ENCODE measurements at regions not wholly inside any gene's neighbourhood (a gene's known extent, or its start where the extent isn't known, plus 50 kb on each side); places are given as distances from the start of the nearest gene placed in this dataset.

- no peak for DNase-seq
- H3K36me3 ChIP-seq (ENCODE audit: insufficient read depth, low read length) = no peaks in the 10 kb centered on the region
- no peak overlapping the region for H3K27ac ChIP-seq (ENCODE audit: low read length)
- H3K79me2 ChIP-seq (ENCODE audit: insufficient read depth, low read length) = no peaks in the 10 kb centered on the region
- H2AFZ ChIP-seq (ENCODE audit: low read depth, low read length) = no peak overlapping the region
- 0 out of 2 replicates have a peak, but pooled peaks cover 8% of the 10 kb centered on the region for H3K4me1 ChIP-seq (ENCODE audit: insufficient read depth, low read length)
- no peak overlapping the region for H3K4me3 ChIP-seq (ENCODE audit: low read depth in 1 of 2, low read length in 2 of 2)
- no peak for ATAC-seq (ENCODE audit: insufficient read depth, low read depth)
- H3K4me2 ChIP-seq (ENCODE audit: insufficient read depth, low read length) = no peak overlapping the region
- TF ChIP-seq CTCF (IDR thresholded peaks at IDR 0.05; ENCODE audit: borderline replicate concordance, extremely low read depth, low read length, poor library complexity, severe bottlenecking) (no peak), EZH2 (IDR thresholded peaks at IDR 0.05; ENCODE audit: borderline replicate concordance, low read depth, low read length, severe bottlenecking) (no peak)
- no peak overlapping the region for H3K9ac ChIP-seq (ENCODE audit: low read depth, low read length)
- H4K20me1 ChIP-seq (ENCODE audit: insufficient read depth, low read length) = no peaks in the 10 kb centered on the region
- no peaks in the 10 kb centered on the region for H3K27me3 ChIP-seq (ENCODE audit: insufficient read depth, low read length, poor library complexity)
- no peaks in the 10 kb centered on the region for H3K9me3 ChIP-seq (ENCODE audit: insufficient read depth, low read length, severe bottlenecking)
These were observed 163.2 kb upstream of the NCK2 start for GRCh38 chr2:105581555-105581944.

GRCh38 chr2:105580870-105581554 lies 163.7 kb upstream of the NCK2 start:
- DNase-seq (no peak), ATAC-seq (ENCODE audit: insufficient read depth, low read depth) (no peak)
- Histone ChIP-seq H3K27me3 (ENCODE audit: insufficient read depth, low read length, poor library complexity) (no peaks in the 10 kb centered on the region), H3K9me3 (ENCODE audit: insufficient read depth, low read length, severe bottlenecking) (no peaks in the 10 kb centered on the region), H3K4me1 (ENCODE audit: insufficient read depth, low read length) (0 out of 2 replicates have a peak, but pooled peaks cover 8% of the 10 kb centered on the region), H2AFZ (ENCODE audit: low read depth, low read length) (no peak overlapping the region), H3K4me2 (ENCODE audit: insufficient read depth, low read length) (no peak overlapping the region), H3K36me3 (ENCODE audit: insufficient read depth, low read length) (no peaks in the 10 kb centered on the region), H3K27ac (ENCODE audit: low read length) (no peak overlapping the region), H3K4me3 (ENCODE audit: low read depth in 1 of 2, low read length in 2 of 2) (no peak overlapping the region), H4K20me1 (ENCODE audit: insufficient read depth, low read length) (no peaks in the 10 kb centered on the region), H3K79me2 (ENCODE audit: insufficient read depth, low read length) (no peaks in the 10 kb centered on the region), H3K9ac (ENCODE audit: low read depth, low read length) (no peak overlapping the region)
- TF ChIP-seq CTCF (IDR thresholded peaks at IDR 0.05; ENCODE audit: borderline replicate concordance, extremely low read depth, low read length, poor library complexity, severe bottlenecking) = no peak
- TF ChIP-seq EZH2 (IDR thresholded peaks at IDR 0.05; ENCODE audit: borderline replicate concordance, low read depth, low read length, severe bottlenecking) = no peak

- Histone ChIP-seq H3K4me3 (ENCODE audit: low read depth in 1 of 2, low read length in 2 of 2) (no peak overlapping the region), H3K27ac (ENCODE audit: low read length) (no peak overlapping the region), H3K4me2 (ENCODE audit: insufficient read depth, low read length) (no peak overlapping the region), H3K36me3 (ENCODE audit: insufficient read depth, low read length) (no peaks in the 10 kb centered on the region), H2AFZ (ENCODE audit: low read depth, low read length) (no peak overlapping the region), H3K79me2 (ENCODE audit: insufficient read depth, low read length) (no peaks in the 10 kb centered on the region), H3K9ac (ENCODE audit: low read depth, low read length) (no peak overlapping the region), H3K27me3 (ENCODE audit: insufficient read depth, low read length, poor library complexity) (no peaks in the 10 kb centered on the region), H3K9me3 (ENCODE audit: insufficient read depth, low read length, severe bottlenecking) (no peaks in the 10 kb centered on the region), H3K4me1 (ENCODE audit: insufficient read depth, low read length) (0 out of 2 replicates have a peak, but pooled peaks cover 8% of the 10 kb centered on the region), H4K20me1 (ENCODE audit: insufficient read depth, low read length) (no peaks in the 10 kb centered on the region)
- ATAC-seq (ENCODE audit: insufficient read depth, low read depth) = no peak
- TF ChIP-seq EZH2 (IDR thresholded peaks at IDR 0.05; ENCODE audit: borderline replicate concordance, low read depth, low read length, severe bottlenecking) (no peak), CTCF (IDR thresholded peaks at IDR 0.05; ENCODE audit: borderline replicate concordance, extremely low read depth, low read length, poor library complexity, severe bottlenecking) (no peak)
- DNase-seq = no peak
These were observed 164.5 kb upstream of the NCK2 start for GRCh38 chr2:105580216-105580615.
